K562 (cell line): ENCODE measurements at regions not wholly inside any gene's neighbourhood (a gene's known extent, or its start where the extent isn't known, plus 50 kb on each side); places are given as distances from the start of the nearest gene placed in this dataset.

Experiments
- SRF ChIP-seq, 2 experiments: fragments of 250-450, 450-650 bp in 1 of 2; sonication (Bioruptor Pico) in 1 of 2; sonication (generic) in 1 of 2; formaldehyde crosslinking; IDR thresholded peaks; 2 replicates each; pipeline versions ENCODE4 v1.5.0 to v1.5.1; 2020 to 2022; ENCODE audit warnings: mild to moderate bottlenecking in 1 of 2, missing genetic modification reagents in 1 of 2
- TF ChIP-seq, protein P1 (sequence below), 3 experiments: IDR thresholded peaks in 2 of 3; conservative IDR thresholded peaks in 1 of 3; 2 replicates each; pipeline ENCODE4 v1.5.1; 2011 to 2012; ENCODE audit warnings: low read length in 3 of 3, mild to moderate bottlenecking in 3 of 3, control low read depth in 2 of 3, improper control_type of control experiment in 1 of 3, inconsistent platforms in 1 of 3, low read depth in 1 of 3, mixed read lengths in 1 of 3, moderate library complexity in 1 of 3; ENCODE audit not compliant: insufficient read depth in 2 of 3
- TF ChIP-seq, protein P2 (sequence below): fragments of 250-450 bp; sonication (Bioruptor Pico); IDR thresholded peaks from 2 replicates; pipeline ENCODE4 v1.5.0; 2021; ENCODE audit warnings: mild to moderate bottlenecking, borderline replicate concordance
- TF ChIP-seq, protein P3 (sequence below), 2 experiments: fragments of 450-650 bp in 1 of 2; sonication (generic) in 1 of 2; formaldehyde crosslinking in 1 of 2; IDR thresholded peaks in 1 of 2; conservative IDR thresholded peaks in 1 of 2; 2 replicates each; pipeline versions ENCODE4 v1.6.1 to v1.8.1; 2016 to 2023; ENCODE audit warnings: mild to moderate bottlenecking in 2 of 2, moderate library complexity in 2 of 2, inconsistent platforms in 1 of 2, missing genetic modification reagents in 1 of 2

DNA sequence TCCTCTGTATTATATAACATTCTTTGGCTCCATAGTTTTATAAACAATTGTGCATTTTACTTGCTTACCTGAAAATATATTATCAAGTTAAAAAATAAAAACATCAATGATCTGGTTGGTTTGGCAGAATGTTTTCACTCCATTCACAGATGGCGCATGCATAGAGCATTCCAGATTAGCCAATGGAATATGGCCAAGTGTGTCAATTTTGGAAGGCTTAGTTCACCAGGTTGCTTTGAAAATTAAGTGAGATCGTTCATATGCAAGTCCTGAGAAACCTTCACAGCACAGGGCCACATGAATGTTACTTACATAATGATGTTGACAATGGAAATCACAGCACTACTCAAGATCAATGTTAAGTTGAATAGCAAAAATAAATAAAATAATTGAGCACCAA lies 335.7 kb downstream of the GRB14 start:
- TF ChIP-seq, protein P1, sequence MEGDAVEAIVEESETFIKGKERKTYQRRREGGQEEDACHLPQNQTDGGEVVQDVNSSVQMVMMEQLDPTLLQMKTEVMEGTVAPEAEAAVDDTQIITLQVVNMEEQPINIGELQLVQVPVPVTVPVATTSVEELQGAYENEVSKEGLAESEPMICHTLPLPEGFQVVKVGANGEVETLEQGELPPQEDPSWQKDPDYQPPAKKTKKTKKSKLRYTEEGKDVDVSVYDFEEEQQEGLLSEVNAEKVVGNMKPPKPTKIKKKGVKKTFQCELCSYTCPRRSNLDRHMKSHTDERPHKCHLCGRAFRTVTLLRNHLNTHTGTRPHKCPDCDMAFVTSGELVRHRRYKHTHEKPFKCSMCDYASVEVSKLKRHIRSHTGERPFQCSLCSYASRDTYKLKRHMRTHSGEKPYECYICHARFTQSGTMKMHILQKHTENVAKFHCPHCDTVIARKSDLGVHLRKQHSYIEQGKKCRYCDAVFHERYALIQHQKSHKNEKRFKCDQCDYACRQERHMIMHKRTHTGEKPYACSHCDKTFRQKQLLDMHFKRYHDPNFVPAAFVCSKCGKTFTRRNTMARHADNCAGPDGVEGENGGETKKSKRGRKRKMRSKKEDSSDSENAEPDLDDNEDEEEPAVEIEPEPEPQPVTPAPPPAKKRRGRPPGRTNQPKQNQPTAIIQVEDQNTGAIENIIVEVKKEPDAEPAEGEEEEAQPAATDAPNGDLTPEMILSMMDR (IDR thresholded peaks at IDR 0.05 in 2 of 3, conservative IDR thresholded peaks at IDR 0.05 in 1 of 3; ENCODE audit: insufficient read depth in 2 of 3, low read depth in 1 of 3, low read length in 3 of 3), result no peak
- TF ChIP-seq, protein P2, sequence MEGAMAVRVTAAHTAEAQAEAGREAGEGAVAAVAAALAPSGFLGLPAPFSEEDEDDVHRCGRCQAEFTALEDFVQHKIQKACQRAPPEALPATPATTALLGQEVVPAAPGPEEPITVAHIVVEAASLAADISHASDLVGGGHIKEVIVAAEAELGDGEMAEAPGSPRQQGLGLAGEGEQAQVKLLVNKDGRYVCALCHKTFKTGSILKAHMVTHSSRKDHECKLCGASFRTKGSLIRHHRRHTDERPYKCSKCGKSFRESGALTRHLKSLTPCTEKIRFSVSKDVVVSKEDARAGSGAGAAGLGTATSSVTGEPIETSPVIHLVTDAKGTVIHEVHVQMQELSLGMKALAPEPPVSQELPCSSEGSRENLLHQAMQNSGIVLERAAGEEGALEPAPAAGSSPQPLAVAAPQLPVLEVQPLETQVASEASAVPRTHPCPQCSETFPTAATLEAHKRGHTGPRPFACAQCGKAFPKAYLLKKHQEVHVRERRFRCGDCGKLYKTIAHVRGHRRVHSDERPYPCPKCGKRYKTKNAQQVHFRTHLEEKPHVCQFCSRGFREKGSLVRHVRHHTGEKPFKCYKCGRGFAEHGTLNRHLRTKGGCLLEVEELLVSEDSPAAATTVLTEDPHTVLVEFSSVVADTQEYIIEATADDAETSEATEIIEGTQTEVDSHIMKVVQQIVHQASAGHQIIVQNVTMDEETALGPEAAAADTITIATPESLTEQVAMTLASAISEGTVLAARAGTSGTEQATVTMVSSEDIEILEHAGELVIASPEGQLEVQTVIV (CRISPR knock-in tag), result no peak
- TF ChIP-seq, protein P3, sequence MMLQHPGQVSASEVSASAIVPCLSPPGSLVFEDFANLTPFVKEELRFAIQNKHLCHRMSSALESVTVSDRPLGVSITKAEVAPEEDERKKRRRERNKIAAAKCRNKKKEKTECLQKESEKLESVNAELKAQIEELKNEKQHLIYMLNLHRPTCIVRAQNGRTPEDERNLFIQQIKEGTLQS (IDR thresholded peaks at IDR 0.05), result no peak
- TF ChIP-seq, protein P3 (CRISPR knock-in tag; conservative IDR thresholded peaks at IDR 0.05), result no peak
- TF ChIP-seq SRF (CRISPR knock-in tag; IDR thresholded peaks at IDR 0.05), result no peak
